ENCODE measurements at regions not wholly inside any gene's neighbourhood (a gene's known extent, or its start where the extent isn't known, plus 50 kb on each side); places are given as distances from the start of the nearest gene placed in this dataset.

- DNase-seq, result no peak
- TF ChIP-seq GATA1 (IDR thresholded peaks at IDR 0.05; ENCODE audit: low read depth, low read length) (no peak), POLR2A (IDR thresholded peaks at IDR 0.05; ENCODE audit: low read length) (no peak)
These were observed 665.2 kb downstream of the INHBA start for GRCh38 chr7:41037691-41038090.

- TF ChIP-seq POLR2A (IDR thresholded peaks at IDR 0.05; ENCODE audit: low read length) (no peak), GATA1 (IDR thresholded peaks at IDR 0.05; ENCODE audit: low read depth, low read length) (no peak)
- no peak for DNase-seq
These were observed 667.1 kb downstream of the INHBA start for GRCh38 chr7:41035794-41036193.

- no peak for DNase-seq
- no peak for TF ChIP-seq POLR2A (IDR thresholded peaks at IDR 0.05; ENCODE audit: low read length)
These were observed 669.4 kb downstream of the INHBA start for GRCh38 chr7:41033500-41033899.

GRCh38 chr7:41030673-41031072, 672.2 kb downstream of the INHBA start:
- DNase-seq, result no peak
- TF ChIP-seq POLR2A (IDR thresholded peaks at IDR 0.05; ENCODE audit: low read length) (no peak), GATA1 (IDR thresholded peaks at IDR 0.05; ENCODE audit: low read depth, low read length) (no peak)

- DNase-seq, result no peak
- no peak for TF ChIP-seq GATA1 (IDR thresholded peaks at IDR 0.05; ENCODE audit: low read depth, low read length)
- TF ChIP-seq POLR2A (IDR thresholded peaks at IDR 0.05; ENCODE audit: low read length), result no peak
These were observed 673.8 kb downstream of the INHBA start for GRCh38 chr7:41029072-41029499.

GRCh38 chr7:41028580-41028979, 674.3 kb downstream of the INHBA start:
- TF ChIP-seq GATA1 (IDR thresholded peaks at IDR 0.05; ENCODE audit: low read depth, low read length) (no peak), POLR2A (IDR thresholded peaks at IDR 0.05; ENCODE audit: low read length) (no peak)
- no peak for DNase-seq

GRCh38 chr7:41027428-41028115, 675.3 kb downstream of the INHBA start:
- no peak for DNase-seq
- TF ChIP-seq GATA1 (IDR thresholded peaks at IDR 0.05; ENCODE audit: low read depth, low read length) (no peak), POLR2A (IDR thresholded peaks at IDR 0.05; ENCODE audit: low read length) (no peak)

GRCh38 chr7:41024126-41024525, 678.8 kb downstream of the INHBA start:
- TF ChIP-seq POLR2A (IDR thresholded peaks at IDR 0.05; ENCODE audit: low read length) (no peak), GATA1 (IDR thresholded peaks at IDR 0.05; ENCODE audit: low read depth, low read length) (no peak)
- no peak for DNase-seq

GRCh38 chr7:41020056-41020455, 682.8 kb downstream of the INHBA start:
- no peak for DNase-seq
- TF ChIP-seq POLR2A (IDR thresholded peaks at IDR 0.05; ENCODE audit: low read length), result no peak
- TF ChIP-seq GATA1 (IDR thresholded peaks at IDR 0.05; ENCODE audit: low read depth, low read length), result no peak

- no peak for DNase-seq
- TF ChIP-seq POLR2A (IDR thresholded peaks at IDR 0.05; ENCODE audit: low read length), result no peak
- no peak for TF ChIP-seq GATA1 (IDR thresholded peaks at IDR 0.05; ENCODE audit: low read depth, low read length)
These were observed 689.8 kb downstream of the INHBA start for GRCh38 chr7:41013117-41013516.

- no peak for TF ChIP-seq GATA1 (IDR thresholded peaks at IDR 0.05; ENCODE audit: low read depth, low read length)
- TF ChIP-seq POLR2A (IDR thresholded peaks at IDR 0.05; ENCODE audit: low read length), result no peak
- no peak for DNase-seq
These were observed 690.8 kb downstream of the INHBA start for GRCh38 chr7:41012041-41012440.

GRCh38 chr7:41010967-41011366, 691.9 kb downstream of the INHBA start:
- TF ChIP-seq GATA1 (IDR thresholded peaks at IDR 0.05; ENCODE audit: low read depth, low read length) (no peak), POLR2A (IDR thresholded peaks at IDR 0.05; ENCODE audit: low read length) (no peak)

GRCh38 chr7:41010418-41010817, 692.5 kb downstream of the INHBA start:
- no peak for DNase-seq

More at GRCh38 chr7:41010967-41011366, 691.9 kb downstream of the INHBA start:
- no peak for DNase-seq

GRCh38 chr7:41007811-41008210, 695.1 kb downstream of the INHBA start:
- no peak for DNase-seq
- TF ChIP-seq GATA1 (IDR thresholded peaks at IDR 0.05; ENCODE audit: low read depth, low read length), result no peak
- TF ChIP-seq POLR2A (IDR thresholded peaks at IDR 0.05; ENCODE audit: low read length), result no peak

More at GRCh38 chr7:41010418-41010817, 692.5 kb downstream of the INHBA start:
- TF ChIP-seq GATA1 (IDR thresholded peaks at IDR 0.05; ENCODE audit: low read depth, low read length) (no peak), POLR2A (IDR thresholded peaks at IDR 0.05; ENCODE audit: low read length) (no peak)

GRCh38 chr7:41007351-41007751, 695.5 kb downstream of the INHBA start:
- DNase-seq, result no peak
- TF ChIP-seq GATA1 (IDR thresholded peaks at IDR 0.05; ENCODE audit: low read depth, low read length) (no peak), POLR2A (IDR thresholded peaks at IDR 0.05; ENCODE audit: low read length) (no peak)

Data from erythroblast (primary cell).